Stimulated activated CD4-positive, alpha-beta T cell treated with anti-CD3 and anti-CD28 coated beads, Interleukin-15, amount 100 ng/mL, for 24 hours (primary cell): ENCODE measurements at regions not wholly inside any gene's neighbourhood (a gene's known extent, or its start where the extent isn't known, plus 50 kb on each side); places are given as distances from the start of the nearest gene placed in this dataset.
A peak's percentile ranks its signal among the peaks of the same experiment; 100 is the strongest.

Source experiments
- DNase-seq: peaks from one replicate; pipeline ENCODE4 v3.0.0-alpha.2; 2020

DNA sequence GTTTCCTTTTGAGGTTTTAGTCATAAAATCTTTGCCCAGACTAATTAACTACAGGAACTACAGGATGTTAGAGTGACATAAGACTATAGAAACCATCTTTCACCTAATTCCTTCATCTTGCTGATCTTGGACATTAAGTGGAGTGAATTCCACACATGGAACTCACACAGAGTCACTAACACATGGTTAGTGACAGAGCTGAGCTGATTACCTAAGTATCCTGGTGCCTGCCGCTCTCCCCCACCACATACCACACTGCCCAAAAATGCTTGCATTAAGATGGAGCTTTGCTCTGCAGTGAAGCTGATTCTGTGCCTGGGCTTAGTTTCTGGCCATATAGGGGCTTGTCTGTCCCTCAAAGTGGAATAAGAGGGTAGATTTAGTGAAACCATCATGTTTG, 332.9 kb upstream of the NT5C1B start:
- DNase-seq = no peak

DNA sequence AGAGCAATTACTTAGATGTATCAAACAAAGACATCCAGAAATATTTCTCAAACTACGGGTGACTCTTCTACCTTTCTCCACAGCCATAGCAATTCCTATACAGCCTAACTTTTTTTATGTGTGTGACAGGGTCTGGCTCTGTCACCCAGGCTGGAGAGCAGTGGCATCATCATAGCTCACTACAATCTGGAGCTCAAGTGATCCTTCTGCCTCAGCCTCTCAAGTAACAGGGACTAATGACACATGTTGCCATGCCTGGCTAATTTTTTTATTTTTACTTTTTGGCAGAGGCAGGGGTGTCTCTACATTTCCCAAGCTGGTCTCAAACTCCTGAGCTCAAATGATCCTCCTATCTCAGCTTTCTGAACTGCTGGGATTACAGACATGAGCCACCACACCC, 328.9 kb upstream of the NT5C1B start:
- DNase-seq = no peak

- no peak for DNase-seq
Measured at GRCh38 chr2:18915227-18915626, 325.9 kb upstream of the NT5C1B start.

- DNase-seq = no peak
Measured at GRCh38 chr2:18913512-18913911, 324.1 kb upstream of the NT5C1B start.

GRCh38 chr2:18912225-18912888, 323.0 kb upstream of the NT5C1B start:
- DNase-seq = no peak

GRCh38 chr2:18911416-18911815, 322.0 kb upstream of the NT5C1B start:
- DNase-seq = no peak

DNA sequence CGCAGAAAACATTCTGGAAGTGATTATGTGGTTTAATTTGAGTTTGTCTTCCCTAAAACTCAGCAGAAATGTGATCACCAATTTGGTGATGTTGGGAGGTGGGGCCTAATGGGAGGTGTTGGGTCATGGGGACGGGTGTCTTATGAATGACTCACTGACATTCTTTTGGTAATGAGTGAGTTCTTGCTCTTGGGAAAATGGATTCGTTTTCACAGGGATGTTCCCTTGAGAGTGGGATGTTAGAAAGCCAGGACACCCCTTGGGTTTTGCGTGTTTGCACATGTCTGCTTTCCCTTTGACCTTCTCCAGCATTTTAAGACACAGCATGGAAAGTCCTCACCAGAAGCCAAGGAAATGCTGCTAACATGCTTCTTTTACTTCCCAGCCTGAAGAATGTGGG, 321.5 kb upstream of the NT5C1B start:
- no peak for DNase-seq

GRCh38 chr2:18907937-18908336, 318.6 kb upstream of the NT5C1B start:
- no peak for DNase-seq

DNA sequence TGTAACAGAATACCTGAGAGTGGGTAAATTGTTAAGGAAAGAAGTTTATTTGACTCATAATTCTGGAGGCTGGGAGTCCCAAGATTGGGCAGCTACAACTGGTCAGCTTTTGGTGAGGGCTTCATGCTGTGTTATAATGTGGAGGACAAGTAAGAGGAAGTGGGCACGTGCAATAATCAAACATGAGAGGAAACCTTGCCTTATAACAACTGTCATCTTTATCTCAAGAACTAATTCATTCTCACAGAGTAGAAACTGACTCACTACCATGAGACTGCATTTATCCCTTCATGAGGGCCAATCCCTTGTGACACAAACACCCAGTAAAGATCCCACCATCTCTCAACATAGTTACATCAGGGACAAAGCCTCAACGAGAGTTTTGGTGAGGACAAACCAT, 318.1 kb upstream of the NT5C1B start:
- DNase-seq = no peak

GRCh38 chr2:18903750-18904149, 314.4 kb upstream of the NT5C1B start:
- no peak for DNase-seq

- DNase-seq = no peak
Measured at GRCh38 chr2:18901242-18901641, 311.9 kb upstream of the NT5C1B start.

DNA sequence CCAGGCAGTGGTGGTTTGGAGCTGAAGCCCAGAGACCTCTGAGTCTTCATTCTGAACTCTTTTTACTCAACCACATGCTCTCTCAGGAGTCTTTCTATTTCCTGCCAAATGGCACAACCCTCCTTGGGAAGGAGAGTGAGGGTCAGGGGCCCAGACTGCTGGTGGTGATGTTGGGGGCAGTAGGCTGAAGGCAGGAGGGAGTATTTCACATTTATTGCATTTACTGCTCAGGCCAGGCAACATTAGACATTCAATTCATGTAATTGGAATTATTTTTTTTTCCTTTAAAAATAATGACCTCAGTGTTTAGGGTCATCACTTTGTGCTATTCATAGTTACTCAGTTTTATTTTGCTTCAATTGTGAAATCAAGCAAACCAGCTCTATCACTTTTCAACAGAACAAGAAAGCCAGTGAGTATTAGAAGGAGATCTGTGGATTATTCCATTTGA, 311.3 kb upstream of the NT5C1B start:
- DNase-seq = no peak

GRCh38 chr2:18899725-18900124, 310.4 kb upstream of the NT5C1B start:
- no peak for DNase-seq

DNA sequence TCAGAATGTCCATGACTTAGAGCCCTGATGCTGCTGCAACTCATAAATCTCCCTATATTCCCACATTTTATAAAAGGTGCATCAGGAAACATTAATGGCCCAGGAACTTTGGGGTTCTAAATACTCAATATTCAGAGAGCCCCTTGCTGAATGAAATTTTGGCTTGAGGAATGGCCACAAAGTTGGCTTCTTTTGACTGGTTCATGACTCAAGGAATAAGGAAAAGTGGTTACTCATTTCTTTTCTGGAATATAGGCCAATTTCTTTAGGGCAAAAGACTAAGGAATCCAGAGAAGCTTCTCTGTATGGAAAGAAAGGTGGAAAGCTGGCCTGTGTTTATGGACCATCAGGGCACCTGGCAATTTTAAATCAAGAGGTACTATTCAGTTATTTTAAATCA, 308.9 kb upstream of the NT5C1B start:
- no peak for DNase-seq

- no peak for DNase-seq
Measured at GRCh38 chr2:18896125-18896764, 306.9 kb upstream of the NT5C1B start.

DNA sequence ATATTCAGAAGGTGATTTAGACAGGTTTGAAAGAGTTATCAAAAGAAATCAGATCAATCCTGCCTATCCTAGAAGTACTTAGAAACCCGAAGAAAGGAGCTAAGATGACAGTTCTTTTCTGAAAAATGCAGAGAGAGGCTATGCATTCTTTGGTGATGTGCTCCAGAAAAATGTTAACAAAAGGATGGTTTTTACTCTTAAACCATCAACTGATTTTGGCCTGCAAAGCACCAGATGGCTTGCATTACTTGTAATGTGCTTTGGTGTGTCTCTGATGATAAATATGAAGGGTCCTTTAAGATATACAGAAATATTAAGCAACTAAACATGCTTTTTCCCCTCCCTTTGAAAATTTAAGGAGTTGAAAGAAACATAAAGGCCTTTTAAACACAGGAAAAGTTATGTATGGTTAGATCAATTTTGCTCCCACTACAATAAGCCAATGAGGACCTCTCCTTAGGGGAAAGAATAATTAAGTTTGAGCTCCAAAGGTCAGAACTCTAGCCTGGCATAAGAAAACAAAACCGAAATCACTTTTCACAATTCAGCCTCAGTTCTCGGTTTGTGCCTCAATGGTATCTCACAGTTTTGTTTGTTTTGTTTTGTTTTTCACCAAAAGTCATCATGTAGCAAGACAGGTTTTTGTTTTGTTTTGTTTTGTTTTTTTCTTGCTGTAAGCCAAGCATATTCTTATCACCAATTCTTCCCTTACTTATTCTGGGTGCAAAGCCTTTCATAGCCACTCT, 302.4 kb upstream of the NT5C1B start:
- no peak for DNase-seq

DNA sequence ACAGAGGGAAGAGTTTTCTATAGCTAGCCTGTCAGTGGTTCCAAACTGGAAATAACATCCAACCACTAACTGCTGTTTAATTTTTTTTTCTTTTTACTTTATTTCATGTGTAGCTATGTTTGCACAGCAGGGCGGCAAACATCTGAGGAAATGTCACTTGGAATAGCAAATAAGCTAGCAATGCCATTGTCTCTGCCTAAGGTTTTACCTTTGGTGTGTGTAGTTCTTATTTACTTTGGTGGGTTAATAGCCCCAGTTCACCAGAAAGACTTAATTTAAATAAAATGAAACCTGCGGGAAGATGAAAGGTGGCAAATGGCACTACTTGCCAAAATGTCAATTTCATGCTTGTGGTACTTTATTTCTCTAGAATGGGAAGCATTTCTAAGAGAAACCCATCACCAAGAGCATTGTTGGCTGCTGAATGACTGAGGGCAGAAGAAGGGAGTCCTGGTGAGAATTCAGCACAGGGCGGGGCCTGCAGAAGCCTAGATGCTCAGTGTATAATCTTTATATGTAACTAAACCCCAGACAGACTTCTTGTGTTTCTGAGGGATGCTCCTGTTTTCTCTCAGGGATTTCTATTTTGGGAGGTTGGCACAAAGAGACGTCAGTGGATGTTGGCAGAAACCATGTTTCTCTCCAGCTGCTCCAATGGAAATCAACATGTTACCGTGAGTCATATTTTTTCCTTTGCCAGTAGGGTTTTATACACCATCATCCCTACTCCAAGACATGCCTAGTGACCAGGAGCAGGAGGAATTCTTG, 300.4 kb upstream of the NT5C1B start:
- DNase-seq = no peak

GRCh38 chr2:18885457-18885856, 296.1 kb upstream of the NT5C1B start:
- no peak for DNase-seq

DNA sequence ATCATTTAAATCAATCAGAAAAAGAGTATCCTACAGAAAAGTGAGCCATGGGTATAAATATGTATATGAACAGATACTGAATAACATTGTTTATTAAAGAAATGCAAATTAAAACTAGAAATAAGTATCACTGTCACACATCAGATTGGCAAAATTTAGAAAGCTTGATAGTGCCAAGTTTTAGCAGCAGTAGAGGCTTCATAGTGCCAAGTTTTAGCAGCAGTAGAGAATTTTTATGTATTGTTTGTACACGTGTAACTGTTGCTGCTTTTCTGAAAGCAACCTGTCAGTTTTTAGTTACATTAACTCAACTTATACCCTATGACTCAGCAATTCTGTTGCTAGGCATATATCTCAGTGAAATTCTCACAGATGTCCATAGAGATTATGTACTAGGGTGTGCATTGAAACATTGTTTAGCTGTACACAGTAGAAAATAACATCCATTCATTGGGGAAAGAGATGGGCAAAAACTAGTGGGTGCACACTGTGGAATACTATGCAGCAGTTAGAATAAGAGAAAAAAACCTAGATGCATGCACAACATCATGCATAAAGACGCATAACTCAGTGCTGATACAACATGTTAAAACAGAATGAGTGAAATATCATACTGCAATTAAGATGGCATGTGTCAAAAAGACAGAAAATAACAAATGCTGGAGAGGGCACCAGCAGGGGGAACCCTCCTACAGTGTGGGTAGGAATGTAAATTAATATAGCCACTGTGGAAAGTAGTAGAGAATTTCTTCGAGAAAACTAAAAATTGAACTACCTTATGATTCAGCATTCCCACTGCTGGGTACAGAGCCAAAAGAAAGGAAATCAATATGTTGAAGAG, 294.5 kb upstream of the NT5C1B start:
- DNase-seq = peak; percentile 2

- no peak for DNase-seq
Measured at GRCh38 chr2:18871430-18871829, 282.1 kb upstream of the NT5C1B start.

- DNase-seq = no peak
Measured at GRCh38 chr2:18870307-18870706, 280.9 kb upstream of the NT5C1B start.

GRCh38 chr2:18861951-18862350, 272.6 kb upstream of the NT5C1B start:
- DNase-seq = no peak
